ENCODE measurements at regions not wholly inside any gene's neighbourhood (a gene's known extent, or its start where the extent isn't known, plus 50 kb on each side); places are given as distances from the start of the nearest gene placed in this dataset.

DNA sequence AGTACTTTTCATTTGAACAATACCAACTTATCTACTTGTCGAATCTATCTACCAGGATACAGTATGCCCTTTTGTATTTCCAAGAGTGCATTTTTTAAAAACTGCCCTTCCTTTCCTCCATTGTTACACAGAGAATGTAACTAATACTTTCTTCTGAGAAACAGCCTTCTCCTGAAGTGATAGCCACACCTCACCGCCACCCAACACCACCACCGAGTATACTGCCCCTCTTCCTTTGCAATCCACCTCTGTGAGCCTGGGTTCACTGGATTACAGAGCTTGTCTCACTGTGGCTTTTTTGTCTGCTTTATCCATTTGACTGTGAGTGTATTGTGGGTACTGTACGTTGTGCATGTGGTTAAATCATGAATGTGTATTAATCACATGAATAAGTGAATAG lies 305.4 kb downstream of the KLF12 start:
- Mint-ChIP-seq H3K36me3 (peaks cover 10% of the 10 kb centered on the region), H3K9me3 (no peaks in the 10 kb centered on the region), H3K4me1 (peaks cover 24 to 75% (median 40%) of the 10 kb centered on the region in 4 donors), H3K27me3 (no peaks in the 10 kb centered on the region), H3K27ac (peak overlapping the region in 2 of 3 donors; percentile 1 to 50), H3K4me3 (no peak overlapping the region)
- no peak for DNase-seq
- Histone ChIP-seq H3K27me3 (ENCODE audit: control insufficient read depth, insufficient read depth, low read length) (no peaks in the 10 kb centered on the region), H3K36me3 (ENCODE audit: control insufficient read depth, insufficient read depth, low read length) (no peaks in the 10 kb centered on the region), H3K4me1 (ENCODE audit: control insufficient read depth, insufficient read depth, low read length, poor library complexity, severe bottlenecking) (no peaks in the 10 kb centered on the region), H3K4me3 (ENCODE audit: low read depth, low read length) (no peak overlapping the region), H3K9me3 (ENCODE audit: control insufficient read depth in 2 of 2, low read length in 2 of 2) (no peaks in the 10 kb centered on the region), H3K27ac (ENCODE audit: insufficient read depth, low read length, poor library complexity, severe bottlenecking) (no peak overlapping the region)
- no peak for ATAC-seq (ENCODE audit: low read depth in 2 of 2)

DNA sequence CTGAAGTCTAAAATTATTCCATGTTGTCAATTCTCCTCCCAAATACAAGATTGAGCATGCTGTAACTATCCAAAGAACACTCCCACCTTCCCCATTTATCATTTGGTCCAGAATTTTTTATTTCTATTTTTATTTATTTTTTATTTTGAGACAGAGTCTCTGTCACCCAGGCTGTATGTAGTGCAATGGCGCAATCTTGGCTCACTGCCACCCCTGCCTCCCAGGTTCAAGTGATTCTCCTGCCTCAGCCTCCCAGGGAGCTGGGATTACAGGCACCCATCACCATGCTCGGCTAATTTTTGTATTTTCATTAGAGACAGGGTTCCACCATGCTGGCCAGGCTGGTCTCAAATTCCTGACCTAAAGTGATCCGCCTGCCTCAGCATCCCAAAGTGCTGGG lies 306.8 kb downstream of the KLF12 start:
- Histone ChIP-seq H3K27ac (ENCODE audit: insufficient read depth, low read length, poor library complexity, severe bottlenecking) (no peak overlapping the region), H3K27me3 (ENCODE audit: control insufficient read depth, insufficient read depth, low read length) (no peaks in the 10 kb centered on the region), H3K4me3 (ENCODE audit: low read depth, low read length) (no peak overlapping the region), H3K9me3 (ENCODE audit: control insufficient read depth in 2 of 2, low read length in 2 of 2) (no peaks in the 10 kb centered on the region), H3K4me1 (ENCODE audit: control insufficient read depth, insufficient read depth, low read length, poor library complexity, severe bottlenecking) (no peaks in the 10 kb centered on the region), H3K36me3 (ENCODE audit: control insufficient read depth, insufficient read depth, low read length) (no peaks in the 10 kb centered on the region)
- Mint-ChIP-seq H3K36me3 (peaks cover 10% of the 10 kb centered on the region), H3K27me3 (no peaks in the 10 kb centered on the region), H3K4me3 (no peak overlapping the region), H3K9me3 (no peaks in the 10 kb centered on the region), H3K27ac (no peak overlapping the region), H3K4me1 (peaks cover 34 to 75% (median 43%) of the 10 kb centered on the region in 4 donors)
- DNase-seq (no peak), ATAC-seq (ENCODE audit: low read depth in 2 of 2) (no peak)

DNA sequence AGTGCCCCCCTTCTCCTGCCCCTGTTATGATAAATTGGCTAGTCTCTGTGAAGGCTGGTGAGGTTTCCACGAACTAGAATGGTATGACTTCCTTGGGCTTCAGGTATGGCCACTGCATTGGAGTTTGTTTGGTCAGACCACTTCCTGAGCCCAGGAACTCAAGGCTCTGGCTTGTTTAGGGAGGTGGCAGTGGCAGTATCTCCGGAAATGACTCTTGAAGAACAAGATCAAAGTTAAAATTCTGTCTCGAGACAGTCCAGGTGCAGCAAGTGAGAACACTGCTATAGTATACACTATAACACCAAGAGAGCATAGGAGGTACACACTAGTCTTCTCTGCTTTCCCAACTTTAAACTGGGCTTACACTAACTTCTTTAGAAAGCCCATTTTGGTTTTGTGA lies 309.1 kb downstream of the KLF12 start:
- H3K27me3 Mint-ChIP-seq = no peaks in the 10 kb centered on the region
- peak; percentile 44 to 47 for ATAC-seq (ENCODE audit: low read depth in 2 of 2)
- no peak overlapping the region for H3K4me3 ChIP-seq (ENCODE audit: low read depth, low read length)
- peaks cover 10% of the 10 kb centered on the region for H3K36me3 Mint-ChIP-seq
- H3K27ac ChIP-seq (ENCODE audit: insufficient read depth, low read length, poor library complexity, severe bottlenecking) = no peak overlapping the region
- DNase-seq = peak in 1 of 3 donors; percentile 41
- no peaks in the 10 kb centered on the region for H3K9me3 ChIP-seq (ENCODE audit: control insufficient read depth in 2 of 2, low read length in 2 of 2)
- no peaks in the 10 kb centered on the region for H3K27me3 ChIP-seq (ENCODE audit: control insufficient read depth, insufficient read depth, low read length)
- H3K4me1 ChIP-seq (ENCODE audit: control insufficient read depth, insufficient read depth, low read length, poor library complexity, severe bottlenecking) = no peaks in the 10 kb centered on the region
- H3K27ac Mint-ChIP-seq = peak overlapping the region in 2 of 3 donors; percentile 66 to 85
- H3K4me1 Mint-ChIP-seq = peaks cover 41 to 79% (median 50%) of the 10 kb centered on the region in 4 donors
- peak overlapping the region in 1 of 4 donors; percentile 3 for H3K4me3 Mint-ChIP-seq
- H3K36me3 ChIP-seq (ENCODE audit: control insufficient read depth, insufficient read depth, low read length) = peaks cover under 1% of the 10 kb centered on the region
- H3K9me3 Mint-ChIP-seq = peaks cover 0 to 3% (median 0%) of the 10 kb centered on the region in 7 donors

DNA sequence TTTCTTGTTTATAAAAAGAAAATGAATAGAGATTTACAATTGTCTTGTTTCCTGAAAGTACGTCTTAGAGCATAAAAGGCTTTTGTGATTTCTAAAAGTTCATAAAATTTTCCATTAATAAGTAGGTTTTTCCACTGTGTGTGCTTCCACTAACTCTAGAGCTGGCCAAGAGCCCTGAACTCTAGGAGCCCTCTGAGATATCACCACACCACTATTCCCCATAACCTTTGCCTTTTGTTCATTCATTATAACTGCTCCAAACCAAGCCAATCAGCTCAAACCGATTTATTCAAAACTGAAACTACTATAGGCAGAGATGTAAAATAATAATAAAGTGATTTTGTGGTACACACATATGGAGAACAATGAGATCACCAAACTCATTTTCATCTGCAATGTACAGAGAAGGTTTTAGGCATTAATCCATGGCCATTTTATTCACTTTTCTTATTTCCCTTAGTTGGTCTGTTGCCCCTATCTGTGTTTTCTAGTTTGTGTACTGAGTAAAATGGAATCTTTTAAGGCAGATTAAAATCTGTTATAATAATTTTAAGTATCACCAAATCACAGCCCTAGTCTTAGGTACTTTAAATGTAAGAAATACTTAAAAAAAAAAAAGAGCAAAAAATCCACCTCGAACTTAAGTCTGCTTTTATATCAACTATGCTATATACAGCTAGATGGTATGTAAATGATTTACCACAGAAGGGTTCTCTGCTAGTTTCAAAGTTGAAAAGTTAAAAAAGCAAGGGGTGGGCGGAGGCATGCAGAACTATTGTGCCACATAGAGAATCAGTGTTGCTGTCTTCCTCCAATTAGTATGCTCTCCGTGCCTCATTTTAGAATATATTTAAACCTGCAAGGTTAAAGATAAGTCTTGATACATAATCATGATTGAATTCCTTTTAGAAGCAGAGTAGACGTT lies 311.3 kb downstream of the KLF12 start:
- Mint-ChIP-seq H3K27ac (no peak overlapping the region), H3K9me3 (peaks cover 0 to 3% (median 0%) of the 10 kb centered on the region in 7 donors), H3K36me3 (peaks cover 19% of the 10 kb centered on the region), H3K4me3 (peak overlapping the region in 1 of 4 donors; percentile 83), H3K27me3 (no peaks in the 10 kb centered on the region), H3K4me1 (peaks cover 47 to 80% (median 54%) of the 10 kb centered on the region in 4 donors)
- no peak overlapping the region for H3K4me3 ChIP-seq (ENCODE audit: low read depth, low read length)
- no peaks in the 10 kb centered on the region for H3K9me3 ChIP-seq (ENCODE audit: control insufficient read depth in 2 of 2, low read length in 2 of 2)
- H3K27ac ChIP-seq (ENCODE audit: insufficient read depth, low read length, poor library complexity, severe bottlenecking) = no peak overlapping the region
- ATAC-seq (ENCODE audit: low read depth in 2 of 2) (no peak), DNase-seq (no peak)
- H3K4me1 ChIP-seq (ENCODE audit: control insufficient read depth, insufficient read depth, low read length, poor library complexity, severe bottlenecking) = no peaks in the 10 kb centered on the region
- no peaks in the 10 kb centered on the region for H3K27me3 ChIP-seq (ENCODE audit: control insufficient read depth, insufficient read depth, low read length)
- peaks cover 8% of the 10 kb centered on the region for H3K36me3 ChIP-seq (ENCODE audit: control insufficient read depth, insufficient read depth, low read length)

DNA sequence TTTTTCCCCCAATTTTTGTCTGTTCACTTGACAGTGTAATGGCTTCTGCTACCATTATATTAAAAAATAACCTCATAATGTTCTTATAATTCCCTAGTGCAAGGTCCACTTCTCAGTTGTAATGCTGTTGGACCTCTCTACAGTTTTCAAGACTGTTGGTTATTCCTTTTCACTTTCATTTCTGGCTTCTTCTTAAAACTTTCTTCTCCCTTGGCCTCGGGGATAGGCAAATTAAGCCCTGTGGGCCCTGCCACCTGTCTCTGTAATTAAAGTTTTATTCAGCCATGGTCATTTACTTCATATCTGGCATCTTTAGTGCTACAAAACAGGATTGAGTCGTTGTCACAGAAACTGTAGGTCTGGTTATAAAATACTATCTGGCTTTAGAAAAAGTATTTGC lies 313.5 kb downstream of the KLF12 start:
- peaks cover 13% of the 10 kb centered on the region for H3K36me3 ChIP-seq (ENCODE audit: control insufficient read depth, insufficient read depth, low read length)
- H3K4me3 Mint-ChIP-seq = no peak overlapping the region

DNA sequence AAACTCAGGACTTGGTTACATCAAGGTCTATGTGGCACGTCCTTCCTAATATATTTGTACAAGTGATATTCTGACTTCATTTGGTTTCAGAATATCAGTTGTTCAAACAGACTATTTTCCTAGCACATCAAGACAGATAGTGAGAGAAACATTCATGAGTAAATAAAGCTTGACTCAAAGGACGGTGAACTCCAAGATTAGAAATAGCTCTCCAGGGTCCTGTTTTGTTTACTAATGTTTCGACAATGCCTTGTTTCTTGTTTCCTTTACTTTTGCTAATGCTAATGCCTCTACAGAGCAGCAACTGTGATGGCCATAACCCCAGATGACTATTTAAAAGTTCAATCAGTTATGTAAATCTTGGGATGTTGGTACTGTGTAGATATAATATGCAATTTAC lies 313.9 kb downstream of the KLF12 start:
- Mint-ChIP-seq H3K9me3 (peaks cover 0 to 3% (median 0%) of the 10 kb centered on the region in 7 donors), H3K27me3 (no peaks in the 10 kb centered on the region), H3K4me1 (peaks cover 43 to 58% (median 48%) of the 10 kb centered on the region in 4 donors), H3K4me3 (no peak overlapping the region), H3K27ac (no peak overlapping the region), H3K36me3 (peaks cover 25% of the 10 kb centered on the region)
- ATAC-seq (ENCODE audit: low read depth in 2 of 2) (no peak), DNase-seq (no peak)
- no peaks in the 10 kb centered on the region for H3K27me3 ChIP-seq (ENCODE audit: control insufficient read depth, insufficient read depth, low read length)
- peaks cover 13% of the 10 kb centered on the region for H3K36me3 ChIP-seq (ENCODE audit: control insufficient read depth, insufficient read depth, low read length)
- no peaks in the 10 kb centered on the region for H3K4me1 ChIP-seq (ENCODE audit: control insufficient read depth, insufficient read depth, low read length, poor library complexity, severe bottlenecking)
- H3K27ac ChIP-seq (ENCODE audit: insufficient read depth, low read length, poor library complexity, severe bottlenecking) = no peak overlapping the region
- no peak overlapping the region for H3K4me3 ChIP-seq (ENCODE audit: low read depth, low read length)
- no peaks in the 10 kb centered on the region for H3K9me3 ChIP-seq (ENCODE audit: control insufficient read depth in 2 of 2, low read length in 2 of 2)

More for the DNA sequence above, 313.5 kb downstream of the KLF12 start:
- Histone ChIP-seq H3K9me3 (ENCODE audit: control insufficient read depth in 2 of 2, low read length in 2 of 2) (no peaks in the 10 kb centered on the region), H3K4me1 (ENCODE audit: control insufficient read depth, insufficient read depth, low read length, poor library complexity, severe bottlenecking) (no peaks in the 10 kb centered on the region), H3K4me3 (ENCODE audit: low read depth, low read length) (no peak overlapping the region), H3K27me3 (ENCODE audit: control insufficient read depth, insufficient read depth, low read length) (no peaks in the 10 kb centered on the region), H3K27ac (ENCODE audit: insufficient read depth, low read length, poor library complexity, severe bottlenecking) (no peak overlapping the region)
- peak overlapping the region in 1 of 3 donors; percentile 6 for H3K27ac Mint-ChIP-seq
- peaks cover 45 to 60% (median 52%) of the 10 kb centered on the region in 4 donors for H3K4me1 Mint-ChIP-seq
- H3K27me3 Mint-ChIP-seq = no peaks in the 10 kb centered on the region
- peaks cover 24% of the 10 kb centered on the region for H3K36me3 Mint-ChIP-seq
- ATAC-seq (ENCODE audit: low read depth in 2 of 2) (no peak), DNase-seq (no peak)
- H3K9me3 Mint-ChIP-seq = peaks cover 0 to 3% (median 0%) of the 10 kb centered on the region in 7 donors

DNA sequence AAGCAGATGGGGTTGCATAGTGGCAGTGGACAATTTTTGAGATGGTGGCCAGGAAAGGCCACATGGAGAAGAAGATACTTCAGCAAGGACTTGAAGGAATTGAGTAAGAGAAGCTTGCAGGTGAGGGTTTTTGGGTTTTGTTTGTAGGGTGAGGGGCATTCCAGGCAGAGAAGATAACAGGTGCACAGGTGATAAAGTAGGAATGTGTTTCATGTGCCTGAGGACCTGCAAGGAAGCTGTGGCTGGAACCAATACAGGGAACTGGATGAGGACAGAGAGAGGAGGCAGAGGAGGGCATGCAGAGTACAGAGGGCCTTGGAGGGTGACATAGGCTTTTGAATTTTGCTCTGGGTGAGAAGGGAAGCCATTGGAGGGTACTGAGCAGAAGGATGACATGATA lies 314.5 kb downstream of the KLF12 start:
- Mint-ChIP-seq H3K27ac (peak overlapping the region in 2 of 3 donors; percentile 31 to 65), H3K4me3 (no peak overlapping the region), H3K27me3 (no peaks in the 10 kb centered on the region), H3K9me3 (peaks cover 0 to 3% (median 0%) of the 10 kb centered on the region in 7 donors), H3K4me1 (peaks cover 40 to 54% (median 45%) of the 10 kb centered on the region in 4 donors), H3K36me3 (peaks cover 27% of the 10 kb centered on the region)
- H3K4me3 ChIP-seq (ENCODE audit: low read depth, low read length) = no peak overlapping the region
- peaks cover 13% of the 10 kb centered on the region for H3K36me3 ChIP-seq (ENCODE audit: control insufficient read depth, insufficient read depth, low read length)
- no peak overlapping the region for H3K27ac ChIP-seq (ENCODE audit: insufficient read depth, low read length, poor library complexity, severe bottlenecking)
- no peaks in the 10 kb centered on the region for H3K27me3 ChIP-seq (ENCODE audit: control insufficient read depth, insufficient read depth, low read length)
- ATAC-seq (ENCODE audit: low read depth in 2 of 2) = no peak
- H3K4me1 ChIP-seq (ENCODE audit: control insufficient read depth, insufficient read depth, low read length, poor library complexity, severe bottlenecking) = no peaks in the 10 kb centered on the region
- H3K9me3 ChIP-seq (ENCODE audit: control insufficient read depth in 2 of 2, low read length in 2 of 2) = no peaks in the 10 kb centered on the region
- DNase-seq = no peak

Data from CD4-positive, CD25-positive, alpha-beta regulatory T cell (primary cell).